Heart left ventricle (tissue), 16 donors: ENCODE measurements at regions not wholly inside any gene's neighbourhood (a gene's known extent, or its start where the extent isn't known, plus 50 kb on each side); places are given as distances from the start of the nearest gene placed in this dataset.

Experiments used
- ATAC-seq, 4 donors: fragments of 200-7000 bp; cut with Tn5 transposase; one replicate each; pipeline ENCODE4 v1.9.1; 2020 to 2022; ENCODE audit warnings: moderate library complexity in 4 of 4, mild to moderate bottlenecking in 3 of 4, moderate number of reproducible peaks in 1 of 4
- DNase-seq, 5 donors: peaks; one replicate each; pipeline ENCODE4 v3.0.0-alpha.2; 2020
- H3K27ac ChIP-seq, 12 donors: fragments of 200-600 bp; sonication (generic) in 4 of 12; one replicate each; pipeline versions ENCODE4 v1.5.0 to v1.8.0; 2016 to 2022; ENCODE audit warnings: mild to moderate bottlenecking in 2 of 12
- H3K27me3 ChIP-seq, 9 donors: fragments of 200-600 bp; sonication (generic) in 2 of 9; one replicate each; pipeline versions ENCODE4 v1.5.1 to v1.8.0; 2016 to 2022; ENCODE audit warnings: mild to moderate bottlenecking in 3 of 9
- H3K36me3 ChIP-seq, 9 donors: fragments of 200-600 bp; sonication (generic) in 2 of 9; one replicate each; pipeline versions ENCODE4 v1.5.0 to v1.8.0; 2018 to 2022; ENCODE audit warnings: mild to moderate bottlenecking in 2 of 9
- H3K4me1 ChIP-seq, 12 donors: fragments of 200-600 bp; sonication (generic) in 4 of 12; one replicate each; pipeline versions ENCODE4 v1.5.0 to v1.8.0; 2016 to 2022; ENCODE audit warnings: mild to moderate bottlenecking in 3 of 12
- H3K4me3 ChIP-seq, 12 donors: fragments of 200-600 bp; sonication (generic) in 4 of 12; one replicate each; pipeline versions ENCODE4 v1.5.0 to v1.8.0; 2017 to 2022; ENCODE audit warnings: mild to moderate bottlenecking in 9 of 12, moderate library complexity in 4 of 12
- H3K9me3 ChIP-seq, 12 donors: fragments of 200-600 bp; sonication (generic) in 4 of 12; one replicate each; pipeline versions ENCODE4 v1.5.0 to v1.8.0; 2016 to 2022; ENCODE audit warnings: mild to moderate bottlenecking in 1 of 12
- CTCF ChIP-seq, 12 donors: fragments of 200-600 bp; sonication (generic) in 4 of 12; IDR thresholded peaks; one replicate each; pipeline versions ENCODE4 v1.5.0 to v1.8.0; 2018 to 2022; ENCODE audit warnings: antibody characterized with exemption in 12 of 12, mild to moderate bottlenecking in 5 of 12
- POLR2A ChIP-seq, 2 donors: fragments of 450-650 bp; IDR thresholded peaks; one replicate each; pipeline ENCODE4 v1.6.1; 2017; ENCODE audit warnings: antibody characterized with exemption in 2 of 2, mild to moderate bottlenecking in 2 of 2, moderate library complexity in 2 of 2
- WGBS, 4 donors: extraction: QIAGEN DNeasy Blood & Tissue Kit in 2 of 4; methylation state at CpG; one replicate each; pipeline versions ENCODE4 v1.1.5 to v1.1.7; 2013 to 2018; 5-methylcytosine and 5-hydroxymethylcytosine counted together
- intact Hi-C, 10 donors: fragments of 100-400 bp; cut with DNase I; formaldehyde crosslinking; loops; one replicate each; pipeline versions ENCODE4 v1.11.1 to v1.14.2; 2022
- donor health status: ischemic (EF 13 %, LVEDD 7.1; RV severe dilation, severe dysfunction).
- donor health status: healthy with polysubstance abuse.
- donor health status: DM: no; HTN: yes; CAD: no.
- donor health status: DM: no; HTN: no; CAD: no.
- donor health status: ischemic (EF 25% LVEDD 6.9; RV normal size, moderate dysfunction).
- donor health status: ischemic (EF 25% LVEDD 5.7; RV mildly dilated, moderate dysfunction).
- donor health status: healthy.
- donor health status: DM: yes; HTN: yes; CAD: no.
- donor health status: ischemic (EF 35%, LVEDD 5.7; RV mildly dilated, moderate dysfunction).
- donor health status: nonischemic (EF 11% LVEDD 7.7; RV severe dilation, severe dysfunction).
- donor health status: DM: yes; HTN: yes; CAD: no.
- donor health status: PGD.
- donor health status: ischemic (EF 29% LVEDD 5.4; RV normal size, mild dysfunction).
- donor health status: nonischemic (EF 23%, LVEDD 6.1; RV moderate dilation, normal function).

GRCh38 chr12:33247625-33248024, 192.0 kb downstream of the SYT10 start:
- no peak overlapping the region for H3K4me3 ChIP-seq
- intact Hi-C loops, result no loop called here
- H3K9me3 ChIP-seq, result no peaks in the 10 kb centered on the region
- no peak for ATAC-seq
- no peak overlapping the region for H3K27ac ChIP-seq
- no peak for DNase-seq
- no peaks in the 10 kb centered on the region for H3K36me3 ChIP-seq
- H3K4me1 ChIP-seq, result no peaks in the 10 kb centered on the region
- no peaks in the 10 kb centered on the region for H3K27me3 ChIP-seq
- TF ChIP-seq CTCF (IDR thresholded peaks at IDR 0.05) (no peak), POLR2A (IDR thresholded peaks at IDR 0.05) (no peak)
- 86 to 96% (median 92%) methylated on average over 1 of the region's 1 CpG for WGBS, 4 donors

- DNase-seq (no peak), ATAC-seq (no peak)
- Histone ChIP-seq H3K27ac (no peak overlapping the region), H3K36me3 (no peaks in the 10 kb centered on the region), H3K4me3 (no peak overlapping the region), H3K27me3 (no peaks in the 10 kb centered on the region), H3K4me1 (no peaks in the 10 kb centered on the region), H3K9me3 (no peaks in the 10 kb centered on the region)
- no peak for TF ChIP-seq POLR2A (IDR thresholded peaks at IDR 0.05)
- no peak for TF ChIP-seq CTCF (IDR thresholded peaks at IDR 0.05)
- 59 to 74% (median 67%) methylated on average over 4 of the region's 4 CpGs for WGBS, 4 donors
- intact Hi-C loops, result no loop called here
These were observed 194.2 kb downstream of the SYT10 start for GRCh38 chr12:33245434-33245833.

GRCh38 chr12:33226671-33227070, 212.9 kb downstream of the SYT10 start:
- Histone ChIP-seq H3K4me3 (no peak overlapping the region), H3K4me1 (no peaks in the 10 kb centered on the region), H3K9me3 (peaks cover 0 to under 1% (median 0%) of the 10 kb centered on the region in 12 donors), H3K36me3 (no peaks in the 10 kb centered on the region), H3K27me3 (no peaks in the 10 kb centered on the region), H3K27ac (no peak overlapping the region)
- TF ChIP-seq POLR2A (IDR thresholded peaks at IDR 0.05), result no peak
- TF ChIP-seq CTCF (IDR thresholded peaks at IDR 0.05), result no peak
- DNase-seq (no peak), ATAC-seq (no peak)
- intact Hi-C loops, result no loop called here

- no peak overlapping the region for H3K4me3 ChIP-seq
- H3K36me3 ChIP-seq, result no peaks in the 10 kb centered on the region
- H3K4me1 ChIP-seq, result no peaks in the 10 kb centered on the region
- no peak overlapping the region for H3K27ac ChIP-seq
- 59 to 91% (median 70%) methylated on average over 3 of the region's 3 CpGs for WGBS, 4 donors
- H3K9me3 ChIP-seq, result peaks cover 0 to 5% (median 0%) of the 10 kb centered on the region in 12 donors
- ATAC-seq (no peak), DNase-seq (no peak)
- H3K27me3 ChIP-seq, result no peaks in the 10 kb centered on the region
- intact Hi-C loops, result no loop called here
- TF ChIP-seq POLR2A (IDR thresholded peaks at IDR 0.05) (no peak), CTCF (IDR thresholded peaks at IDR 0.05) (no peak)
These were observed 215.7 kb downstream of the SYT10 start for GRCh38 chr12:33223956-33224355.
